ENCODE measurements at regions not wholly inside any gene's neighbourhood (a gene's known extent, or its start where the extent isn't known, plus 50 kb on each side); places are given as distances from the start of the nearest gene placed in this dataset.
"Not testable (repeated sequence)": the region's sequence is repeated elsewhere in the genome, so short reads cannot be mapped to it uniquely, and the experiment has no call there.

GRCh38 chr13:88824218-88824617 is 1153.0 kb downstream of the SLITRK5 start:
- Histone ChIP-seq H3K9me3 (ENCODE audit: low read depth, low read length) (no peaks in the 10 kb centered on the region), H3K27ac (no peak overlapping the region), H3K4me3 (no peak overlapping the region), H3K9ac (ENCODE audit: insufficient read length) (no peak overlapping the region), H3K36me3 (ENCODE audit: insufficient read depth, low read length) (no peaks in the 10 kb centered on the region)
- no peak for TF ChIP-seq FOXP2 (optimal IDR thresholded peaks at IDR 0.05; ENCODE audit: control extremely low read depth, extremely low read length, insufficient read depth)
- no peak for TF ChIP-seq POLR2AphosphoS5 (IDR thresholded peaks at IDR 0.05; ENCODE audit: borderline replicate concordance, low read depth, low read length)
- no peak for TF ChIP-seq EZH2 (IDR thresholded peaks at IDR 0.05)
- DNase-seq (ENCODE audit: low read depth, low spot score): no peak

GRCh38 chr13:88840085-88840484 is 1168.9 kb downstream of the SLITRK5 start:
- Histone ChIP-seq H3K27ac (no peak overlapping the region), H3K36me3 (ENCODE audit: insufficient read depth, low read length) (no peaks in the 10 kb centered on the region), H3K9ac (ENCODE audit: insufficient read length) (no peak overlapping the region), H3K9me3 (ENCODE audit: low read depth, low read length) (no peaks in the 10 kb centered on the region), H3K4me3 (no peak overlapping the region)
- no peak for TF ChIP-seq FOXP2 (optimal IDR thresholded peaks at IDR 0.05; ENCODE audit: control extremely low read depth, extremely low read length, insufficient read depth)
- no peak for TF ChIP-seq POLR2AphosphoS5 (IDR thresholded peaks at IDR 0.05; ENCODE audit: borderline replicate concordance, low read depth, low read length)
- TF ChIP-seq EZH2 (IDR thresholded peaks at IDR 0.05): no peak
- DNase-seq (ENCODE audit: low read depth, low spot score): no peak

- not testable (repeated sequence) for H3K4me3 ChIP-seq; DNase-seq (ENCODE audit: low read depth, low spot score); H3K36me3 ChIP-seq (ENCODE audit: insufficient read depth, low read length); H3K9ac ChIP-seq (ENCODE audit: insufficient read length); H3K9me3 ChIP-seq (ENCODE audit: low read depth, low read length); H3K27ac ChIP-seq
Observed at GRCh38 chr13:88852293-88852692, 1181.1 kb downstream of the SLITRK5 start.

GRCh38 chr13:88857256-88857655 is 1186.1 kb downstream of the SLITRK5 start:
- Histone ChIP-seq H3K9ac (ENCODE audit: insufficient read length) (no peak overlapping the region), H3K4me3 (no peak overlapping the region), H3K9me3 (ENCODE audit: low read depth, low read length) (no peaks in the 10 kb centered on the region), H3K36me3 (ENCODE audit: insufficient read depth, low read length) (no peaks in the 10 kb centered on the region), H3K27ac (no peak overlapping the region)
- TF ChIP-seq EZH2 (IDR thresholded peaks at IDR 0.05): no peak
- TF ChIP-seq FOXP2 (optimal IDR thresholded peaks at IDR 0.05; ENCODE audit: control extremely low read depth, extremely low read length, insufficient read depth): no peak
- TF ChIP-seq POLR2AphosphoS5 (IDR thresholded peaks at IDR 0.05; ENCODE audit: borderline replicate concordance, low read depth, low read length): no peak
- DNase-seq (ENCODE audit: low read depth, low spot score): no peak

GRCh38 chr13:88862095-88862620 is 1191.0 kb downstream of the SLITRK5 start:
- Histone ChIP-seq H3K36me3 (ENCODE audit: insufficient read depth, low read length) (no peaks in the 10 kb centered on the region), H3K9ac (ENCODE audit: insufficient read length) (no peak overlapping the region), H3K9me3 (ENCODE audit: low read depth, low read length) (no peaks in the 10 kb centered on the region), H3K27ac (no peak overlapping the region), H3K4me3 (no peak overlapping the region)
- no peak for DNase-seq (ENCODE audit: low read depth, low spot score)
- no peak for TF ChIP-seq FOXP2 (optimal IDR thresholded peaks at IDR 0.05; ENCODE audit: control extremely low read depth, extremely low read length, insufficient read depth)
- no peak for TF ChIP-seq POLR2AphosphoS5 (IDR thresholded peaks at IDR 0.05; ENCODE audit: borderline replicate concordance, low read depth, low read length)
- no peak for TF ChIP-seq EZH2 (IDR thresholded peaks at IDR 0.05)

- TF ChIP-seq EZH2 (IDR thresholded peaks at IDR 0.05): no peak
- no peak for TF ChIP-seq POLR2AphosphoS5 (IDR thresholded peaks at IDR 0.05; ENCODE audit: borderline replicate concordance, low read depth, low read length)
- TF ChIP-seq FOXP2 (optimal IDR thresholded peaks at IDR 0.05; ENCODE audit: control extremely low read depth, extremely low read length, insufficient read depth): no peak
Observed at GRCh38 chr13:88863116-88863515, 1191.9 kb downstream of the SLITRK5 start.

GRCh38 chr13:88866195-88866594 is 1195.0 kb downstream of the SLITRK5 start:
- Histone ChIP-seq H3K36me3 (ENCODE audit: insufficient read depth, low read length) (no peaks in the 10 kb centered on the region), H3K27ac (no peak overlapping the region), H3K4me3 (no peak overlapping the region), H3K9ac (ENCODE audit: insufficient read length) (no peak overlapping the region), H3K9me3 (ENCODE audit: low read depth, low read length) (no peaks in the 10 kb centered on the region)
- no peak for TF ChIP-seq EZH2 (IDR thresholded peaks at IDR 0.05)
- TF ChIP-seq FOXP2 (optimal IDR thresholded peaks at IDR 0.05; ENCODE audit: control extremely low read depth, extremely low read length, insufficient read depth): no peak
- no peak for TF ChIP-seq POLR2AphosphoS5 (IDR thresholded peaks at IDR 0.05; ENCODE audit: borderline replicate concordance, low read depth, low read length)
- no peak for DNase-seq (ENCODE audit: low read depth, low spot score)

More at GRCh38 chr13:88863116-88863515, 1191.9 kb downstream of the SLITRK5 start:
- Histone ChIP-seq H3K4me3 (no peak overlapping the region), H3K36me3 (ENCODE audit: insufficient read depth, low read length) (no peaks in the 10 kb centered on the region), H3K9ac (ENCODE audit: insufficient read length) (no peak overlapping the region), H3K9me3 (ENCODE audit: low read depth, low read length) (no peaks in the 10 kb centered on the region), H3K27ac (no peak overlapping the region)
- no peak for DNase-seq (ENCODE audit: low read depth, low spot score)

GRCh38 chr13:88883741-88884140 is 1212.6 kb downstream of the SLITRK5 start:
- Histone ChIP-seq H3K36me3 (ENCODE audit: insufficient read depth, low read length) (no peaks in the 10 kb centered on the region), H3K4me3 (no peak overlapping the region), H3K9ac (ENCODE audit: insufficient read length) (no peak overlapping the region), H3K27ac (no peak overlapping the region), H3K9me3 (ENCODE audit: low read depth, low read length) (no peaks in the 10 kb centered on the region)
- TF ChIP-seq POLR2AphosphoS5 (IDR thresholded peaks at IDR 0.05; ENCODE audit: borderline replicate concordance, low read depth, low read length): no peak
- no peak for TF ChIP-seq FOXP2 (optimal IDR thresholded peaks at IDR 0.05; ENCODE audit: control extremely low read depth, extremely low read length, insufficient read depth)
- TF ChIP-seq EZH2 (IDR thresholded peaks at IDR 0.05): no peak
- no peak for DNase-seq (ENCODE audit: low read depth, low spot score)

GRCh38 chr13:88887045-88887662 is 1216.0 kb downstream of the SLITRK5 start:
- no peak overlapping the region for H3K9ac ChIP-seq (ENCODE audit: insufficient read length)
- no peak for TF ChIP-seq EZH2 (IDR thresholded peaks at IDR 0.05)
- no peak overlapping the region for H3K27ac ChIP-seq
- H3K9me3 ChIP-seq (ENCODE audit: low read depth, low read length): no peaks in the 10 kb centered on the region
- DNase-seq (ENCODE audit: low read depth, low spot score): no peak
- no peaks in the 10 kb centered on the region for H3K36me3 ChIP-seq (ENCODE audit: insufficient read depth, low read length)
- H3K4me3 ChIP-seq: no peak overlapping the region
